C4-2B (cell line): ENCODE measurements at regions not wholly inside any gene's neighbourhood (a gene's known extent, or its start where the extent isn't known, plus 50 kb on each side); places are given as distances from the start of the nearest gene placed in this dataset.

ENCODE experiments used
- H3K27ac ChIP-seq: fragments of 450-650 bp; 2 replicates; pipeline ENCODE4 v1.5.1; 2017
- ZFX ChIP-seq: fragments of 450-650 bp; IDR thresholded peaks from 2 replicates; pipeline ENCODE4 v1.6.1; 2017
- TF ChIP-seq, protein P1 (sequence below): fragments of 450-650 bp; conservative IDR thresholded peaks from 2 replicates; pipeline ENCODE4 v1.5.1; 2017; ENCODE audit warnings: mild to moderate bottlenecking

DNA sequence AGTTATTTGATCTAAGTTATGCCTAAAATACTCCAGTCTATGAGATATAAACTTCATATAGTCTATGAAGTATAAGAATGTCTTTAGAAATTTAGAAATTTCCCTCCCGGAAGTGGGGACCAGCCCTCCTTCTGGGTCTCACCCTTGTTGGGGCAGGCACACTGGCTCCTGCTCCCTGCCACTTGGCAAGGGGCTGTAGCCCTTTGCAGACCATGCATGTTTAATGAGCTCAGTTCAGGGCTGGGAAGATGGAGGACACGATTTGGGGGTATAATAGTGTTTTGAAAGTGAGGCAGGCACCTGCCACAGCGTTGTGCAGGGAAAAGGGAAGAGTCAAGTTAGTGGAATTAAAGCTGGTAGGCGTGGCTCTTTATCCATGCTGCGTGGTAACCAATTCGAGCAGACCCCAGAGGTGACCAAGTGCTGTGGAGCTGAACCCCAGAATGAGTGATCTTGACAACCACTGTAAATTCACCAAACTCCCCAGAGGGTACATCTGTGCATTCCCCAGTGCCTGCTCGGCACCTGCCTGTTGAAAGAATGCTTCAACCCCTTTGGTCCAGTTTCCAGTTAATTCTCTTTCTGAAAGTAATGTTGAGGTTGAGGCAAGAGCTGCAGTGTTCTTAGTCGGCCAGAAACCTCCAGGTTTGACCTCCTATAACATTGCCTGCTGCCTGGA, 79.6 kb downstream of the DOP1B start:
- TF ChIP-seq, protein P1, sequence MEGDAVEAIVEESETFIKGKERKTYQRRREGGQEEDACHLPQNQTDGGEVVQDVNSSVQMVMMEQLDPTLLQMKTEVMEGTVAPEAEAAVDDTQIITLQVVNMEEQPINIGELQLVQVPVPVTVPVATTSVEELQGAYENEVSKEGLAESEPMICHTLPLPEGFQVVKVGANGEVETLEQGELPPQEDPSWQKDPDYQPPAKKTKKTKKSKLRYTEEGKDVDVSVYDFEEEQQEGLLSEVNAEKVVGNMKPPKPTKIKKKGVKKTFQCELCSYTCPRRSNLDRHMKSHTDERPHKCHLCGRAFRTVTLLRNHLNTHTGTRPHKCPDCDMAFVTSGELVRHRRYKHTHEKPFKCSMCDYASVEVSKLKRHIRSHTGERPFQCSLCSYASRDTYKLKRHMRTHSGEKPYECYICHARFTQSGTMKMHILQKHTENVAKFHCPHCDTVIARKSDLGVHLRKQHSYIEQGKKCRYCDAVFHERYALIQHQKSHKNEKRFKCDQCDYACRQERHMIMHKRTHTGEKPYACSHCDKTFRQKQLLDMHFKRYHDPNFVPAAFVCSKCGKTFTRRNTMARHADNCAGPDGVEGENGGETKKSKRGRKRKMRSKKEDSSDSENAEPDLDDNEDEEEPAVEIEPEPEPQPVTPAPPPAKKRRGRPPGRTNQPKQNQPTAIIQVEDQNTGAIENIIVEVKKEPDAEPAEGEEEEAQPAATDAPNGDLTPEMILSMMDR = no peak
- H3K27ac ChIP-seq = no peak overlapping the region

DNA sequence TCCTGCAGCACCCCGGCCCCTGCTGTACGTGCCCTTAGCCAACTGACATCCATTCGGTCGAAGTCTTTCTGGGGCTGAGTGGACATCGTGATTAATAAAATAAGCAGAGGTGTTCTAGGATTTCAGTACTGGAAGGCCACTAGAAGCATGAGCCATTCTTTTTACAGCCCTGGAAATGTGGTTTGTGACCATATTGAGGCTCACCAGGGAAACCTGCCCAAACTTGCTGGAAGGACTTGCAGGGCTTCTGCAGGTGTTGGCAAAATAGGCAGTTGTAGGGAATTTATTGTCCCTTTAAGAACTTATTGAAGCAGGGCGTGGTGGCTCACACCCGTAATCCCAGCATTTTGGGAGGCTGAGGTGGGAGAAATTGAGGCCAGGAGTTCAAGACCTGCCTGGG, 80.8 kb downstream of the DOP1B start:
- TF ChIP-seq ZFX = no peak
- TF ChIP-seq, protein P1 = no peak
- no peak overlapping the region for H3K27ac ChIP-seq

DNA sequence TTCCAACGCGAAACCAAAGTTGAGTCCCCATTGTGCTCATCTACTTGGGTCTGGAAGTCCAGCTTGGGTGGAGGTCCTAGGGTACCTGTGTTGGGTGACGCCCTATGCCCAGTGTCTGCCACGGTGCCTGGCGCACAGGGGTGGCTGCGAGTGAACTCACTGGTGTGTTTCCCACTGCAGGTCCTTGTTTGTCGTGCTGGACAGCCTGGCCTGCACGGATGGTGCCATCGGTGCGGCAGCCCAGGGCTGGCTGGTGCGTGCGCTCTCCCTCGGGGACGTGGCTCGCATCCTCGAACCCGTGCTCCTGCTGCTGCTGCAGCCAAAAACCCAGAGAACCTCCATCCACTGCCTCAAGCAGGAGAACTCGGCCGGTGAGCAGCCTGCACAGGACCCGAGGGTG, 80.4 kb upstream of the MORC3 start:
- H3K27ac ChIP-seq = no peak overlapping the region

DNA sequence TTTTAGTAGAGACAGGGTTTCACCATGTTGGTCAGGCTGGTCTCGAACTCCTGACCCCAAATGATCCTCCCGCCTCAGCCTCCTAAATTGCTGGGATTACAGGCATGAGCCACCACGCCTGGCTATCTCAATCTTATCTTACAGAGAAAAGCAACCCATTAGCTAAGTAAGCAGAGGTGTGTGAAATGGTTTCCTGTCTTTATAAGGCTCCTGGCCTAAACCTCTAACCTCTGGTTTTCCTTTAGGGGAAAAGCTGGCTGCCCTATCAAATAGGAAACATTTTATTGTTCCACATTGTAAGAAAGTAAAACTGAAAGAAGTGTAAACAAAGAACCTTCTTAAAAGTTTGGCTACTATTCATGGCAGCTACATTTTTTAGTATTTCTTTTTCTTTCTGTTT, 78.3 kb upstream of the MORC3 start:
- no peak overlapping the region for H3K27ac ChIP-seq
- TF ChIP-seq, protein P1 = no peak
- no peak for TF ChIP-seq ZFX

More for the DNA sequence above, 80.4 kb upstream of the MORC3 start:
- no peak for TF ChIP-seq ZFX
- TF ChIP-seq, protein P1 = no peak

DNA sequence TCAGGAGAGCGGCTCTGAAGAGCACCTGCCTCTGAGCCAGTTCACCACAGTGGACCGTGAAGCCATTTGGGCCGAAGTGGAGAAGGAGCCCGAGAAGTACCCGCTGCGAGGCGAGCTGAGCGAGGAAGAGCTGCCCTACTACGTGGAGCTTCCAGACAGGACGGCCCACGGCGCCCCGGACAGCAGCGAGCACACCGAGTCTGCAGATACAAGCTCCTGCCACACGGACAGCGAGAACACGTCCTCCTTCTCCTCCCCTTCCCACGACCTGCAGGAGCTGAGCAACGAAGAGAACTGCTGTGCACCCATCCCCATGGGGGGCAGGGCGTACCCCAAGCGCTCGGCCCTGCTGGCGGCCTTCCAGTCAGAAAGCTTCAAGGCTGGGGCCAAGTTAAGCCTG, 74.9 kb upstream of the MORC3 start:
- no peak for TF ChIP-seq ZFX
- TF ChIP-seq, protein P1 = no peak
- H3K27ac ChIP-seq = peak overlapping the region; percentile 85

DNA sequence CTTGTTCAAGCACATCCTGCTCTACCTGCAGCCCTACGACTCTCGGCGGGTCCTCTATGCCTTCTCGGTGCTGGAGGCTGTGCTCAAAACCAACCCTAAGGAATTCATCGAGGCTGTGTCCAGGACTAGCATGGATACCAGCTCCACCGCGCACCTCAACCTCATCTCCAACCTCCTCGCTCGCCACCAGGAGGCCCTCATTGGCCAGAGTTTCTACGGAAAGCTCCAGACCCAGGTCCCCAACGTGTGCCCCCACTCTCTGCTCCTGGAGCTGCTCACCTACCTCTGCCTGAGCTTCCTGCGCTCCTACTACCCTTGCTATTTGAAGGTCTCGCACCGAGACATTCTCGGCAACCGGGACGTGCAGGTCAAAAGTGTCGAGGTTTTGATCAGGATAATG, 74.3 kb upstream of the MORC3 start:
- TF ChIP-seq ZFX = no peak
- TF ChIP-seq, protein P1 = no peak
- peak overlapping the region; percentile 85 for H3K27ac ChIP-seq

DNA sequence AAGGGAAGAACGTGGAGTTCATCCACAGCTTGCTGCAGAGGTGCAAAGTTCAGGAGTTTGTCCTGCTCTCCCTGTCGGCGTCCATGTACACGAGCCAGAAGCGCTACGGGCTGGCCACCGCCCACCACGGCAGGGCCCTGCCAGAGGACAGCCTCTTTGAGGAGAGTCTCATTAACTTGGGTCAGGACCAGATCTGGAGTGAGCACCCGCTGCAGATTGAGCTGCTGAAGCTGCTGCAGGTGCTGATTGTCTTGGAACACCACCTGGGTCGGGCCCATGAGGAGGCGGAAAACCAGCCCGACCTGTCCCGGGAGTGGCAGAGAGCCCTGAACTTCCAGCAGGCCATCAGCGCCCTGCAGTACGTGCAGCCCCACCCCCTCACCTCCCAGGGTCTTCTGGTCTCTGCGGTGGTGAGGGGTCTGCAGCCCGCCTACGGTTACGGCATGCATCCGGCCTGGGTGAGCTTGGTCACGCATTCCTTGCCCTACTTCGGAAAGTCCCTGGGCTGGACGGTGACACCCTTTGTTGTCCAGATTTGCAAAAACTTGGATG, 73.8 kb upstream of the MORC3 start:
- peak overlapping the region; percentile 85 for H3K27ac ChIP-seq
- TF ChIP-seq, protein P1 = no peak
- TF ChIP-seq ZFX = no peak
